Loucy (cell line): ENCODE measurements at regions not wholly inside any gene's neighbourhood (a gene's known extent, or its start where the extent isn't known, plus 50 kb on each side); places are given as distances from the start of the nearest gene placed in this dataset.

Experiments used
- CTCF ChIP-seq: fragments of 200-600 bp; sonication (generic); conservative IDR thresholded peaks from 2 replicates; pipeline ENCODE4 v1.5.1; 2014; ENCODE audit warnings: mild to moderate bottlenecking, antibody characterized with exemption, low read length
- EZH2phosphoT487 ChIP-seq: fragments of 200-600 bp; IDR thresholded peaks from 2 replicates; pipeline ENCODE4 v1.6.1; 2018; ENCODE audit warnings: antibody characterized with exemption, mild to moderate bottlenecking, moderate library complexity, borderline replicate concordance

GRCh38 chr2:15686643-15687042 is 95.0 kb downstream of the DDX1 start:
- TF ChIP-seq CTCF (no peak), EZH2phosphoT487 (no peak)
